ENCODE measurements at regions not wholly inside any gene's neighbourhood (a gene's known extent, or its start where the extent isn't known, plus 50 kb on each side); places are given as distances from the start of the nearest gene placed in this dataset.

DNA sequence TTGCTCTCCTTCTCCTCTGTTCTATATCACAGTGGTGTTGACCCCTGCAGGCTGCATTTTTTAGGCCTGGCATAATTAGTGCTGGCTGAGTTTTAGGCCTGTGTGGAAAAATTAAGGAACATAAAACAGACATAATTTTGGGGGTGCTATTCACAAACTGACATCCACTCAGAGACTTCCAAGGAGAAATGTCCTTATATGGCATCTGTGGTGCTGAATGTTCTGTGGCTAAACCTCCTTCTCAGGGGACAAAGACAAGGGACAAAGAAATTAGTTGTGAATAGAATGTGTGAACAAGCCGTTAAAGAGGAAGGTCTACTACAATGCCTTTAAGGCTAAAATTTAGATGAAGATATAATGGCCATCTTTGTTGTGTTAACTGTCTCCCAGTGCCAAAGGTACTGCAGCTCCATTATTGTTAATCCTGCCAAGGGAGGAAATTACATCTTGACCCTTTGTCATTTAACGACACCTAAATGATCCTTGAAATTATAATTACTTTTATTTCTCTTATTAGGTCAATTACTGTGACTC is 870.0 kb upstream of the CHAC2 start:
- Histone ChIP-seq H3K36me3 (ENCODE audit: low read length) (no peaks in the 10 kb centered on the region), H3K9me3 (ENCODE audit: insufficient read depth, low read length) (peaks cover 6% of the 10 kb centered on the region; the same call in 1 of the 2 replicates), H3K27me3 (ENCODE audit: low read length) (no peaks in the 10 kb centered on the region), H3K79me2 (ENCODE audit: insufficient read depth, low read length) (no peaks in the 10 kb centered on the region), H3K27ac (ENCODE audit: low read depth, low read length) (no peak overlapping the region), H4K20me1 (ENCODE audit: low read depth, low read length) (no peaks in the 10 kb centered on the region), H3K9ac (ENCODE audit: low read length) (no peak overlapping the region), H3K4me2 (ENCODE audit: low read depth, low read length, poor library complexity, severe bottlenecking) (no peak overlapping the region), H3K9me2 (replicated peaks; ENCODE audit: insufficient read depth, low read length) (no peaks in the 10 kb centered on the region; the same call in 1 of the 2 replicates), H2AFZ (ENCODE audit: low read depth, low read length, severe bottlenecking) (no peak overlapping the region), H3K4me3 (ENCODE audit: insufficient read depth, low read length, poor library complexity, severe bottlenecking) (no peak overlapping the region), H3F3A (ENCODE audit: insufficient read depth) (no peaks in the 10 kb centered on the region)
- TF ChIP-seq EZH2phosphoT487 (conservative IDR thresholded peaks at IDR 0.05; ENCODE audit: low read length), result no peak
- TF ChIP-seq, protein P1, sequence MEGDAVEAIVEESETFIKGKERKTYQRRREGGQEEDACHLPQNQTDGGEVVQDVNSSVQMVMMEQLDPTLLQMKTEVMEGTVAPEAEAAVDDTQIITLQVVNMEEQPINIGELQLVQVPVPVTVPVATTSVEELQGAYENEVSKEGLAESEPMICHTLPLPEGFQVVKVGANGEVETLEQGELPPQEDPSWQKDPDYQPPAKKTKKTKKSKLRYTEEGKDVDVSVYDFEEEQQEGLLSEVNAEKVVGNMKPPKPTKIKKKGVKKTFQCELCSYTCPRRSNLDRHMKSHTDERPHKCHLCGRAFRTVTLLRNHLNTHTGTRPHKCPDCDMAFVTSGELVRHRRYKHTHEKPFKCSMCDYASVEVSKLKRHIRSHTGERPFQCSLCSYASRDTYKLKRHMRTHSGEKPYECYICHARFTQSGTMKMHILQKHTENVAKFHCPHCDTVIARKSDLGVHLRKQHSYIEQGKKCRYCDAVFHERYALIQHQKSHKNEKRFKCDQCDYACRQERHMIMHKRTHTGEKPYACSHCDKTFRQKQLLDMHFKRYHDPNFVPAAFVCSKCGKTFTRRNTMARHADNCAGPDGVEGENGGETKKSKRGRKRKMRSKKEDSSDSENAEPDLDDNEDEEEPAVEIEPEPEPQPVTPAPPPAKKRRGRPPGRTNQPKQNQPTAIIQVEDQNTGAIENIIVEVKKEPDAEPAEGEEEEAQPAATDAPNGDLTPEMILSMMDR (IDR thresholded peaks at IDR 0.05; ENCODE audit: insufficient read depth, low read length, poor library complexity, severe bottlenecking), result no peak

GRCh38 chr2:52895726-52896340 is 871.8 kb upstream of the CHAC2 start:
- no peaks in the 10 kb centered on the region for H3F3A ChIP-seq (ENCODE audit: insufficient read depth)
- H3K27ac ChIP-seq (ENCODE audit: low read depth, low read length), result no peak overlapping the region
- no peaks in the 10 kb centered on the region for H4K20me1 ChIP-seq (ENCODE audit: low read depth, low read length)
- H3K4me3 ChIP-seq (ENCODE audit: insufficient read depth, low read length, poor library complexity, severe bottlenecking), result no peak overlapping the region
- H3K79me2 ChIP-seq (ENCODE audit: insufficient read depth, low read length), result no peaks in the 10 kb centered on the region
- no peaks in the 10 kb centered on the region for H3K36me3 ChIP-seq (ENCODE audit: low read length)
- no peaks in the 10 kb centered on the region for H3K27me3 ChIP-seq (ENCODE audit: low read length)
- TF ChIP-seq, protein P1 (IDR thresholded peaks at IDR 0.05; ENCODE audit: insufficient read depth, low read length, poor library complexity, severe bottlenecking), result no peak
- no peak for TF ChIP-seq EZH2phosphoT487 (conservative IDR thresholded peaks at IDR 0.05; ENCODE audit: low read length)
- H3K9me3 ChIP-seq (ENCODE audit: insufficient read depth, low read length), result peaks cover 5% of the 10 kb centered on the region; the same call in 1 of the 2 replicates
- no peaks in the 10 kb centered on the region; the same call in 1 of the 2 replicates for H3K9me2 ChIP-seq (replicated peaks; ENCODE audit: insufficient read depth, low read length)
- no peak overlapping the region for H3K9ac ChIP-seq (ENCODE audit: low read length)
- no peak overlapping the region for H2AFZ ChIP-seq (ENCODE audit: low read depth, low read length, severe bottlenecking)
- H3K4me2 ChIP-seq (ENCODE audit: low read depth, low read length, poor library complexity, severe bottlenecking), result no peak overlapping the region

DNA sequence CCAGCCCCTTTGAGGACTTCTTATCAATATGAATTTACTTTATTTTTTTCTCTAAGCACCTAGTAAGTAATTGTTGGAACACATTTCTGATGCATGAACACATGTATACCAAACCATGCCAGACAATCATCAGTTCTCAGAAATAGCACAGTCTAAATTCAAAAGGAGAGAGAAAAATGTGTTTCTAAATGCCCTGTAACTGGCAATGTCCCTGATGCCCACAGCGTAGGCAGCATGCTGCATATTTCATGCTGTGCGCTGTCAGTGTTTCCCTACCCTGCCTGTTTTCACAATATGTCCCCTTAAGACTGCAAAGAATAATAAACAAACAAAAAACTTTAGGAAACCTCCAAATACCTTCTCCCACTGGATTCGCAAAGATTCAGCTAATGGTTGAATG is 881.0 kb upstream of the CHAC2 start:
- no peaks in the 10 kb centered on the region for H3F3A ChIP-seq (ENCODE audit: insufficient read depth)
- no peak overlapping the region for H2AFZ ChIP-seq (ENCODE audit: low read depth, low read length, severe bottlenecking)
- H4K20me1 ChIP-seq (ENCODE audit: low read depth, low read length), result no peaks in the 10 kb centered on the region
- H3K4me3 ChIP-seq (ENCODE audit: insufficient read depth, low read length, poor library complexity, severe bottlenecking), result no peak overlapping the region
- no peak overlapping the region for H3K27ac ChIP-seq (ENCODE audit: low read depth, low read length)
- no peaks in the 10 kb centered on the region for H3K79me2 ChIP-seq (ENCODE audit: insufficient read depth, low read length)
- no peaks in the 10 kb centered on the region for H3K27me3 ChIP-seq (ENCODE audit: low read length)
- TF ChIP-seq EZH2phosphoT487 (conservative IDR thresholded peaks at IDR 0.05; ENCODE audit: low read length), result no peak
- TF ChIP-seq, protein P1 (IDR thresholded peaks at IDR 0.05; ENCODE audit: insufficient read depth, low read length, poor library complexity, severe bottlenecking), result no peak
- H3K4me2 ChIP-seq (ENCODE audit: low read depth, low read length, poor library complexity, severe bottlenecking), result no peak overlapping the region
- no peaks in the 10 kb centered on the region for H3K9me2 ChIP-seq (replicated peaks; ENCODE audit: insufficient read depth, low read length)
- H3K9ac ChIP-seq (ENCODE audit: low read length), result no peak overlapping the region
- no peaks in the 10 kb centered on the region for H3K9me3 ChIP-seq (ENCODE audit: insufficient read depth, low read length)
- no peaks in the 10 kb centered on the region for H3K36me3 ChIP-seq (ENCODE audit: low read length)

All from SU-DHL-6 (cell line).